ENCODE measurements at regions not wholly inside any gene's neighbourhood (a gene's known extent, or its start where the extent isn't known, plus 50 kb on each side); places are given as distances from the start of the nearest gene placed in this dataset.
"Not testable (repeated sequence)": the region's sequence is repeated elsewhere in the genome, so short reads cannot be mapped to it uniquely, and the experiment has no call there.

GRCh38 chr18:66329716-66330115 is 274.2 kb downstream of the CDH19 start:
- H3K9me3 Mint-ChIP-seq, result peaks cover 6% of the 10 kb centered on the region
- DNase-seq (no peak), ATAC-seq (no peak)
- H3K27me3 Mint-ChIP-seq, result no peaks in the 10 kb centered on the region
- H3K4me1 Mint-ChIP-seq, result no peaks in the 10 kb centered on the region
- H3K4me3 Mint-ChIP-seq, result no peak overlapping the region
- H3K27ac Mint-ChIP-seq, result no peak overlapping the region
- no peaks in the 10 kb centered on the region for H3K36me3 Mint-ChIP-seq (ENCODE audit: low read depth)

GRCh38 chr18:66328296-66328878 is 275.5 kb downstream of the CDH19 start:
- no peak for ATAC-seq
- no peaks in the 10 kb centered on the region for H3K27me3 Mint-ChIP-seq
- no peak overlapping the region for H3K4me3 Mint-ChIP-seq
- H3K27ac Mint-ChIP-seq, result no peak overlapping the region
- no peaks in the 10 kb centered on the region for H3K36me3 Mint-ChIP-seq (ENCODE audit: low read depth)
- no peaks in the 10 kb centered on the region for H3K4me1 Mint-ChIP-seq
- DNase-seq, result no peak
- peaks cover 6% of the 10 kb centered on the region for H3K9me3 Mint-ChIP-seq

GRCh38 chr18:66325251-66325650 is 278.6 kb downstream of the CDH19 start:
- H3K4me3 Mint-ChIP-seq, result no peak overlapping the region
- DNase-seq, result no peak
- H3K36me3 Mint-ChIP-seq (ENCODE audit: low read depth), result no peaks in the 10 kb centered on the region

GRCh38 chr18:66324616-66325015 is 279.3 kb downstream of the CDH19 start:
- Mint-ChIP-seq H3K36me3 (ENCODE audit: low read depth) (no peaks in the 10 kb centered on the region), H3K9me3 (no peaks in the 10 kb centered on the region), H3K27me3 (no peaks in the 10 kb centered on the region), H3K27ac (no peak overlapping the region), H3K4me3 (no peak overlapping the region), H3K4me1 (no peaks in the 10 kb centered on the region)
- DNase-seq, result no peak
- ATAC-seq, result no peak

More at GRCh38 chr18:66325251-66325650, 278.6 kb downstream of the CDH19 start:
- H3K27ac Mint-ChIP-seq, result no peak overlapping the region
- H3K27me3 Mint-ChIP-seq, result no peaks in the 10 kb centered on the region
- H3K9me3 Mint-ChIP-seq, result no peaks in the 10 kb centered on the region
- no peak for ATAC-seq
- no peaks in the 10 kb centered on the region for H3K4me1 Mint-ChIP-seq

- H3K36me3 Mint-ChIP-seq (ENCODE audit: low read depth), result no peaks in the 10 kb centered on the region
- peaks cover 4% of the 10 kb centered on the region for H3K9me3 Mint-ChIP-seq
- H3K4me3 Mint-ChIP-seq, result no peak overlapping the region
- no peaks in the 10 kb centered on the region for H3K27me3 Mint-ChIP-seq
- no peaks in the 10 kb centered on the region for H3K4me1 Mint-ChIP-seq
- H3K27ac Mint-ChIP-seq, result no peak overlapping the region
- no peak for ATAC-seq
- no peak for DNase-seq
These were observed 286.4 kb downstream of the CDH19 start for GRCh38 chr18:66317243-66318090.

- ATAC-seq (no peak), DNase-seq (no peak)
- Mint-ChIP-seq H3K4me3 (no peak overlapping the region), H3K27ac (no peak overlapping the region), H3K9me3 (peaks cover 8% of the 10 kb centered on the region), H3K4me1 (no peaks in the 10 kb centered on the region), H3K27me3 (no peaks in the 10 kb centered on the region), H3K36me3 (ENCODE audit: low read depth) (no peaks in the 10 kb centered on the region)
These were observed 287.2 kb downstream of the CDH19 start for GRCh38 chr18:66316701-66317100.

GRCh38 chr18:66300141-66300540 is 303.7 kb downstream of the CDH19 start:
- no peak overlapping the region for H3K27ac Mint-ChIP-seq
- peaks cover under 1% of the 10 kb centered on the region for H3K9me3 Mint-ChIP-seq
- H3K4me1 Mint-ChIP-seq, result no peaks in the 10 kb centered on the region
- DNase-seq (no peak), ATAC-seq (no peak)
- H3K27me3 Mint-ChIP-seq, result no peaks in the 10 kb centered on the region
- no peak overlapping the region for H3K4me3 Mint-ChIP-seq
- no peaks in the 10 kb centered on the region for H3K36me3 Mint-ChIP-seq (ENCODE audit: low read depth)

GRCh38 chr18:66280470-66280869 is 323.4 kb downstream of the CDH19 start:
- ATAC-seq (no peak), DNase-seq (no peak)
- Mint-ChIP-seq H3K36me3 (ENCODE audit: low read depth) (no peaks in the 10 kb centered on the region), H3K9me3 (peaks cover 4% of the 10 kb centered on the region), H3K27me3 (no peaks in the 10 kb centered on the region), H3K4me1 (no peaks in the 10 kb centered on the region), H3K4me3 (no peak overlapping the region), H3K27ac (no peak overlapping the region)

GRCh38 chr18:66271962-66272361 is 331.9 kb downstream of the CDH19 start:
- Mint-ChIP-seq H3K9me3 (peaks cover 24% of the 10 kb centered on the region), H3K27me3 (no peaks in the 10 kb centered on the region), H3K4me1 (no peaks in the 10 kb centered on the region), H3K36me3 (ENCODE audit: low read depth) (no peaks in the 10 kb centered on the region), H3K27ac (no peak overlapping the region), H3K4me3 (no peak overlapping the region)
- DNase-seq, result no peak
- ATAC-seq, result no peak

GRCh38 chr18:66264130-66264529 is 339.8 kb downstream of the CDH19 start:
- Mint-ChIP-seq H3K27me3 (no peaks in the 10 kb centered on the region), H3K4me1 (no peaks in the 10 kb centered on the region), H3K9me3 (peaks cover 8% of the 10 kb centered on the region), H3K27ac (no peak overlapping the region), H3K4me3 (no peak overlapping the region), H3K36me3 (ENCODE audit: low read depth) (no peaks in the 10 kb centered on the region)
- no peak for DNase-seq
- no peak for ATAC-seq

GRCh38 chr18:66254121-66254520 is 349.8 kb downstream of the CDH19 start:
- no peak for DNase-seq
- Mint-ChIP-seq H3K4me3 (no peak overlapping the region), H3K4me1 (no peaks in the 10 kb centered on the region), H3K27ac (no peak overlapping the region), H3K9me3 (peaks cover 3% of the 10 kb centered on the region), H3K36me3 (ENCODE audit: low read depth) (no peaks in the 10 kb centered on the region), H3K27me3 (no peaks in the 10 kb centered on the region)
- ATAC-seq, result no peak

- ATAC-seq (no peak), DNase-seq (no peak)
- H3K9me3 Mint-ChIP-seq, result no peaks in the 10 kb centered on the region
- no peak overlapping the region for H3K4me3 Mint-ChIP-seq
- no peaks in the 10 kb centered on the region for H3K4me1 Mint-ChIP-seq
- H3K27me3 Mint-ChIP-seq, result no peaks in the 10 kb centered on the region
- no peaks in the 10 kb centered on the region for H3K36me3 Mint-ChIP-seq (ENCODE audit: low read depth)
- no peak overlapping the region for H3K27ac Mint-ChIP-seq
These were observed 351.2 kb downstream of the CDH19 start for GRCh38 chr18:66252703-66253102.

GRCh38 chr18:66235206-66235605 is 368.7 kb downstream of the CDH19 start:
- no peaks in the 10 kb centered on the region for H3K27me3 Mint-ChIP-seq
- no peak for ATAC-seq
- no peak overlapping the region for H3K27ac Mint-ChIP-seq
- DNase-seq, result no peak
- no peaks in the 10 kb centered on the region for H3K4me1 Mint-ChIP-seq
- no peak overlapping the region for H3K4me3 Mint-ChIP-seq
- H3K9me3 Mint-ChIP-seq, result peaks cover 7% of the 10 kb centered on the region
- H3K36me3 Mint-ChIP-seq (ENCODE audit: low read depth), result no peaks in the 10 kb centered on the region

GRCh38 chr18:66226782-66227181 is 377.1 kb downstream of the CDH19 start:
- ATAC-seq (no peak), DNase-seq (no peak)
- Mint-ChIP-seq H3K9me3 (peaks cover 4% of the 10 kb centered on the region), H3K4me1 (no peaks in the 10 kb centered on the region), H3K36me3 (ENCODE audit: low read depth) (no peaks in the 10 kb centered on the region), H3K4me3 (no peak overlapping the region), H3K27me3 (no peaks in the 10 kb centered on the region), H3K27ac (no peak overlapping the region)

- not testable (repeated sequence) for H3K4me3 Mint-ChIP-seq; H3K4me1 Mint-ChIP-seq; DNase-seq; H3K36me3 Mint-ChIP-seq (ENCODE audit: low read depth); H3K27me3 Mint-ChIP-seq; H3K27ac Mint-ChIP-seq; ATAC-seq
- H3K9me3 Mint-ChIP-seq, result peaks cover 12% of the 10 kb centered on the region
These were observed 380.6 kb downstream of the CDH19 start for GRCh38 chr18:66223317-66223716.

Measured in activated naive CD8-positive, alpha-beta T cell treated with anti-CD3 and anti-CD28 coated beads, Interleukin-2, amount 50 U/mL, for 24 hours (primary cell).